HG02571 (cell line): ENCODE measurements at regions not wholly inside any gene's neighbourhood (a gene's known extent, or its start where the extent isn't known, plus 50 kb on each side); places are given as distances from the start of the nearest gene placed in this dataset.
"Not testable (repeated sequence)": the region's sequence is repeated elsewhere in the genome, so short reads cannot be mapped to it uniquely, and the experiment has no call there.

ENCODE experiments used
- ATAC-seq: cut with Tn5 transposase; IDR thresholded peaks from one replicate; pipeline ENCODE4 v1.9.1; 2021; ENCODE audit warnings: mild to moderate bottlenecking, moderate library complexity; ENCODE audit not compliant: unreplicated experiment

DNA sequence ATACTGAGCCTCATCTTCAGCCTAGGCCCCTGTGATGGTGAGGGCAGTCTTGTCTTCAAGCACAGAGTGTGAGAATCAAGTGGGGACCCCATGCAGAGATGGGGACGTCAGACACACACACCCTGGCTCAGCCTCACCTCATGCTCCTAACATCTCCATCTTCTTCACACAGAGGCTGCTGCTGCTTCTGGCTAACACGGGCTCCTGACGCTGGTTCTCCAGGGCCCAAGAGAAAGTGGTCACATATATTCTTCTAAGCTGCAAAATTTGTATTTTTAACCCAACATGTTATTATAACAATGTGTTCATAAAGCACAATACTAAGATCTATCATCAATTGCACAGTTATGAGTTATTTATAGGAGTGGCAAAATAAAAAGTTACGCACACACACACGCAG, 101.2 kb downstream of the VPREB1 start:
- no peak for ATAC-seq

DNA sequence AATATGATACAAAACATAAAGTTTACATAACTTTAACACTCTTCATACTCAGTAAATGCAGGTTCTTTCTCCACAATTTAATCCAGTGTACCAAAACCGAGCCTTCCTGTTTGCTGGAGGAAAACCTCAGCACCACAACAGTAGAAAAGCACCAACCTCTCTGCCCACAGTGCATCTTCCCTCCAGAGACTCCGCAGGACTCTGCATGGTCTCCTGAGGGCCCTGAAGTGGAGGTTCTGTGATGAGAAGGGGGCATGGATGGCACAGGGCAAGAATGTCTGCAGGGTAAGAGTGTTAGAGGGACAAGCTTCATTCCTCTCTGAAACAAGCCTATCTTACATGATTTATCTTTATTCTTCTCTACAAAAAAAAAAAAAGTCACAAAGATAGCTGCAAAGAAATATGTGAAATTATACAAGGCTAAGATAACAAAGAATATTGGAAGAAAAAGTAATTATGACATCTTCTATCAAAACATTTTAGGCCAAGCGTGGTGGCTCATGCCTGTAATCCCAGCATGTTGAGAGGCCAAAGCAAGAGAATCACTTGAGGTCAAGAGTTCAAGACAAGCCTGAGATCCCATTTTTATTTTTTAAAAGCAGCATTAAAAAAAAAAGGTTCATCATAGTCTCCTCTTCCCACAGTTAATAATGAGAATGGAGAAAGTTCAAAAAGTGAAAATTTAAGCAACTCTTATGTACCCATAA, 102.0 kb downstream of the VPREB1 start:
- no peak for ATAC-seq

DNA sequence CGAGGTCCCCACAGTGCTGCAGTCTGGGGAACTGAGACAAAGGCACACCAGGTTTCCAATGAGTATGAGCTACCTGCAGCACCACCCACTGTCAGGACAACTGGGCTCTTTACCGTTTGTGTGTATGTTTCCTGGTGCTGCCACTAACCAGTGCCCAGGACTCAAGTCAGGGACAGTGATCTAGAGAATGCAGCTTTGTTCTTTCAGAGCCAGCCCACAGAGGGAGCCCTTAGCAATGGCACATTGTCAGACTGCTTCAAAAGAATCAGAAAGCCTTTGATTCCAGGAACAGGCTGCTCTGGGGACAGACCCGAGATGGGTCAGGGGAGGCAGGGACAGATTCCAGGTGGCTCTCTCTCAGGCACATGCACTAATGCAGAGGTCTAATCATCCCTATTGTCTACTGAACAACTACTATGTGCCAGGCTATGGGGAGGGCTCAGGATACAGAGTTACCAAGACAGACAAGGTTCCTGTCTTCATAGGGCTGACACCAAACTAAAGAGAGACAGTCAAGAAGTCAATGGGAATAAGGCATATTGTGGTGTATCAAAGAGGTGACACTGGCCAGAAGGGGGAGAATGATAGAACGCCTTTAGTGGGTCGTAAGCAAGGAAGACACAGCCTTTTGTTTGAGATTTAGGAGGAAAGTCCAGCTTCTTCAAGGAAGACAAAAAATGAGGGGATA, 103.7 kb downstream of the VPREB1 start:
- no peak for ATAC-seq

DNA sequence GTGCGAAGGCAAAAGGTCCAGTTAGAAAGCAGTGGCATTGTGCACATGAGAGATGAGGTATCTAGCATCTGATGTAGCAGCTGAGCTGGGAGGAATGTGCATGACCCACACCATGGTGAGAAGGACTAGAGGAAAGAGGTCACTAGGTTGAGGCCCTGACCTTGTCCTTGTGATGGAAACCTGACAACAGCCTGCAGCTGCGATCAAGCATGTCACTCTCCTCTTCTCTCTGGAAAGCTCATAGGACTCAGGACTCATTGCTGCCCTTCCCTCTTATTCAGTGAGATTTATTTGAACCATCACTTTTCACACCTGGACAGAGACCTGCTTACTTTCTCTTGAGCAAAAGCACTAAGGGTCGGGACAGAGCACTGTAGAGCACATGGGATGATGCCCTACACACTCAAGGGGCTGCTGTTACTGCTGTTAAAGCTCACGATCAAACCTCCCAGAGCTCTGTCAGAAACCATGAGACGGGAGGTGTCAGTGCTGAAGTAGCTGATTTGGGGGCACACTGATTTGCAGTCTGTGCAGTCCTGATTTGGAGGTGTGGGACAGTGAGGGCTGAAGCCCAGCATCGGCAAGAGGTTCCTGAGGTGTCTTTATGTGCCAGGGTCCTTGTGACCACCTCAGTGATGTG, 104.3 kb downstream of the VPREB1 start:
- no peak for ATAC-seq

DNA sequence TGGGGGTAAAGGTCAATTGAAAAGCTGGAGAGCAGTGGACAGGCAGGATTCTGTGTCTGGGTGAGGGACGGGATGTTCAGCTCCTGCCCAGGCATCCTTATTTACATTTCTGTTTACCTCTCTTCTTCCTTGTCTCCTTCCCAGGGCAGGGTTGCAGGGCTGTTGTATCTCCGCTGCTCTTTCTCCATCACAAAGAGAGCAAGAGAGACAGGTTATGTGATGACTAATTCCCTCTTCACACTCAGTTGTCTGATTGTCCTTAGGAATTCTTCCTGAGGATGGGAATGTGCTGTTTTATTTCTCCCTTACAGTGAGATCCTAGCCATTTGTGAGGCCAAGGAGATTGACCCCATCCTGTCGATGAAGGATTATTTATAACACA, 104.9 kb downstream of the VPREB1 start:
- ATAC-seq = no peak

DNA sequence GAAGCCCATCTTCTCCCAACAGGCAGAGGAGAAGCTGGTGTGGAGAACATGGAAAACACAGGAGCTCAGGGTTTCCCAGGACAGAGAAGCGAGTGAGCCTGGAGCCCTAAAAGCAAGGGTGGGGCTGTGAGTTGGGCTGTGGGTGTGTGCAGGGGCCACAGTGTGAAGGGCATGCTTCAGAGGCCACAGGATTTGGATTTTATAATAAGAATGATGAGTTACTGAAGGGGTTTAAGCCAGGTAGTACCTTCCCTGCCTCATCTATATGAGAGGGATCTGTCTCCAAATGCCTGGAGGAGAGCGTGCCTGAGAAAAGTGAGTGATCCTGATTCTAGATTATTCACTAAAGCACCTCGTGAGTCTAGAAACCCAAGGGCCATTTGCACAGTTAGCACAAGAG, 106.8 kb downstream of the VPREB1 start:
- no peak for ATAC-seq

DNA sequence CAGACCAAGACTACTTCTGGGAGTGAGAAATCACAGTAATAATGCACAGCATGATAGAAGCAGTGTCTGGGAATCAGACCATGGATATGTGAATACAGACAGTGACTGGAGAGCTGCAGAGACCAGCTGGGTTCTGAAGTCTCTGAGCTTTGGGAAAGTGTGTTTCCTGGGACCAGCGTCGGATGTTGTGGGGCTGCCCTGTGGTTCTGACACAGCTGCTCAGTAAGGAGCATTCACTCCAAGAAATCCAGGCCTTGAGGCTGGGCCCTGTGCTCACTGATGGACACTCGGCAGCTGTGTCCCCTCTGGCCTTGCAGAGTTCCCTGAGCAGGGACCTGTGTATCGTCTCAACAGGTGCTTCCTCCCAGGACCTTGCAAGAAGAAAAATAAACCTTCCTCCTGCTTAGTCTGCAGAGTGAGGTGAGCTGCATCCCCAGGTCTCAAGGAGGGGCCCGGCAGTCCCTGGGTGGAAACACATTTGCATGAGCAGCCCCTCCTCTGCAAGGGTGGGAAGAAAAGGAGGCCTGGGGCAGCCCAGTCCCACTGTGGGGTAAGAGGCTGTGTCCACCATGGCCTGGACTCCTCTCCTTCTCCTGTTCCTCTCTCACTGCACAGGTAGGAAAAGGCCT, 107.9 kb downstream of the VPREB1 start:
- ATAC-seq = no peak

DNA sequence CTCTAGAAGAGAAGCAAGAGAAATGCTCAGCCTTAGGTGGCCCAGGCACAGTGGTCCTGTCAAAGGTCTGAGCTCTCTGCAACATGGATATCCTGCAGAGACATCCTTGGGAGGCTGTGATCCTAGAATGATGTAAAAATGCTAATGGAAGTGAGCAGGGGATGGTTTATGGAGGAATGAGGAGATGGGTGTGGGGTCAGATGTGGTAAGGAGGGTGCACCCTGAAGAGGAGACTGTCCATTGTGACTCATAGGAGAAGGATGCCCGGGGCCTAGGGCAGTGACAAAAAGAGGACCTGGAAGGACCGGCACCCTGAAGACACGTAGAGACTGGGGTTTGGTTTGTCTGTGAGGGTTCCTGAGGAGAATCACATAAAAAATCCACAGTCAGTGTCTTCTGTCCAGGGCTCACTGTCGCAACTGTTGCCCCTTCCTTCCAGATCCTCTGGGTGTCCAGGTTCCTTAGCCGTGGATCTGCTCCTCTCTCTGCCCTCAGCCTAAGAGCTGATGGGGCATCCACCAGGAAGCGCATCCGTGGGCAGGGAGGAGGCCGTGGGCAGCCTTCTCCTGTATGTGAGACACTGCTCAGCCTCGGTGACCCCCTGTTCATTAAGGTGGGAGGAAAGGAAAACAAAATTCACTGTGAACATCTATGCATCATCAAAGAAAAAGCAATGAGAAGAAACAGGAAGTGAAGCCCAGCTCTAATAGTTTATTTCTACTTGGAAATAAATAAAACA, 110.7 kb downstream of the VPREB1 start:
- no peak for ATAC-seq

DNA sequence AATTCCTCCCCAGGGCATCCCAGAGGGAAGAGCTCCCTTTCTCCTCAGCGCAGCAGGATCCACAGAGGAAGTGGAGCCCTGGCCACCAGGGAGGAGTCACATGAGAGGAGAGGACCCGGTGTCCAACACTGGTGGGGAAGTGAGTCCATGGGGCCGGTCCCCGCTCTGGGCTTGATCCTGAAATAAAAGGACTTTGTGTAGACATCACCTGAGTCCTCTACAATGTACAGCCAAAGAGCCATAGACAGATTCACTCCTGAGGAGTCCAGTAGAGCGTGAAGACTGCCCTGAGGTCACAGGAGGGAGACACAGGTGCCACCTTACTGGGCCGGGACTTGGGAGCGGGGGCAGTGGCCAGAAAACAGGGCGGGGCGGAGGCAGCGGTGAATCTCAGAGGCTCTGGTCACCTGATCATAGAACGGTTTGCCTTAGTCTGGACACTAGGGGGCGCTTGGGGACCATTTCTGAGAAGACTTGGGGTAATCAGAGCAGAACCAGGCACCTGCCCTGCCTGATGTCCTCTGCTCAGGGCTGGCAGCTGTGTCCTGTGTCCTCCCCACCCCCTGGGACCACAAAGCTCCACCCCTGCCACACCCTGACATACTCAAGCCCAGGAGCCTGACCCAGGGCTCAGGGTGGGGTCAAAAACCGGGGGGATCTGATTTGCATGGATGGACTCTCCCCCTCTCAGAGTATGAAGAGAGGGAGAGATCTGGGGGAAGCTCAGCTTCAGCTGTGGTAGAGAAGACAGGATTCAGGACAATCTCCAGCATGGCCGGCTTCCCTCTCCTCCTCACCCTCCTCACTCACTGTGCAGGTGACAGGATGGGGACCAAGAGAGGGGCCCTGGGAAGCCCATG, 112.7 kb downstream of the VPREB1 start:
- no peak for ATAC-seq

DNA sequence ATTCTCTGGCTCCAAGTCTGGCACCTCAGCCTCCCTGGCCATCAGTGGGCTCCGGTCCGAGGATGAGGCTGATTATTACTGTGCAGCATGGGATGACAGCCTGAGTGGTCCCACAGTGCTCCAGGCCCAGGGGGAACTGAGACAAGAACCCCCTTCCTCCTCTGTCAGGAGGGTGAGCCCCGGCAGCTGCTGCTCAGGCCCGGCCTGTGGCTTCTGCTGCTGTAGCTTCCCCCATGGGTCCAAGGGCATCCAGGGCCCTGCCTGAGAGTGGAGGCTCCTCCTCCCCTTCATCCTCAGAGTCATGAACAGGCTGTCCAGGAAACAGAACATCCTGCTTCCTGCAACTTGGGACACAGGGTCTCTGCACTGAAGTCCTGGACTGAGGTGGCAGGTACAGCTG, 113.6 kb downstream of the VPREB1 start:
- ATAC-seq = no peak

DNA sequence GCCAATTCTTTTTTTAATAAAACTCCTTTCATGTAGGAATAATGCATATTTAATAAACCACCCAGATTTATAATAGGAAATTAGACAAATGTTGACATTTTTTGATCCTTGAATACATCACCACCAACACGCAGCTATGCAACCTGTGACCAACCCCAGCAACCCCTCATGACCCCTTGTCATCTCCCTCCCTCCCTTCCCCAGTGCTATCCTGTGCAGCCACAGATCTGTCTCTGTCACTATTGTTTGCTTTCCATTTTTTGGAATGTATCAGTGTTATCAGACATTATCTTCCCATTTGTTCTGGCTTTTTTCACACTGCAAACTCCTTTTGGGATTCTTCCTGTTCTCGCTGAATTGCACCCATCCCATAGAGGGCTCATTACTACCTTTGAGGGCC, 114.1 kb downstream of the VPREB1 start:
- ATAC-seq = no peak

DNA sequence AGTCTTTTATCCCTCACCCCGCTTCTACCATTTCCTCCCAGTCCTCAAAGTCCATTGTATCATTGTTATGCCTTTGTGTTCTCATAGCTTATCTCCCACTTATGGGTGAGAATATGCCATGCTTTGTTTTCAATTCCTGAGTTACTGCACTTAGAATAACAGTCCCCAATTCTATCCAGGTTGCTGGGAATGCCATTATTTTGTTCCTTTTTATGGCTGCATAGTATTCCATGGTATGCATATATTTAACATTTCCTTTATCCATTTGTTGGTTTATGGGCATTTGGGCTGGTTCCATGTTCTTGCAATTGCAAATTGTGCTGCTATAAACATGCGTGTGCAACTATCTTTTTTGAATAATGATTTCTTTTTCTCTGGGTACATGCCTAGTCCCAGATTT, 114.9 kb downstream of the VPREB1 start:
- ATAC-seq = no peak

DNA sequence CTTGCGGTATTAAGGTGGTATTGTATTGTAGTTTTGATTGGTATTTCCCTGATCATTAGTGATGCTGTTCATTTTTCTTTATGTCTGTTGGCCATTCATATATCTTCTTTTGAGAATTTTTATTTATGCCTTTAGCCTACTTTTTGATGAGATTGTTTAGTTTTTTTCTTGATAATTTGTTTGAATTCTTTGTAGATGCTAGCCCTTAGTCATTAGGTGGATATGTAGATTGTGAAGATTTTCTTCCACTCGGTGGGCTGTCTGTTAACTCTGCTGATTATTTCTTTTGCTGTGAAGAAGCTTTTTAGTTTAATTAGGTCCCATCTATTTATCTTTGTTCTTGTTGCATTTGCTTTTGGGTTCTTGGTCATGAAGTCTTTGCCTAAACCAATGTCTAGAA, 115.4 kb downstream of the VPREB1 start:
- no peak for ATAC-seq

DNA sequence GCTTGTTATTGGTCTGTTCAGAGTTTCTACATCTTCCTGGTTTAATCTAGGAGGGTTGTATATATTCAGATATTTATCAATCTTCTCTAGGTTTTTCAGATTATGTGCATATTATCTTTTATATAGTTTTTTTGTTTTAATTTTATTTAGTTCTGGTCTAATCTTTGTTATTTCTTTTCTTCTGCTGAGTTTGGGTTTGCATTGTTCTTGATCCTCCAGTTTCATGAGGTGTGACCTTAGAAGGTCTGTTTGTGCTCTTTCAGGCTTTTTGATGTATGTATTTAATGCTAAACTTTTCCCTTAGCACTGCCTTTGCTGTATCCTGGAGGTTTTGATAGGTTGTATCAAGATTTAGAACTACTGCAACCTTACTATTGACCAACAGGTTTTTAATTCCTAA, 117.7 kb downstream of the VPREB1 start:
- ATAC-seq = no peak

DNA sequence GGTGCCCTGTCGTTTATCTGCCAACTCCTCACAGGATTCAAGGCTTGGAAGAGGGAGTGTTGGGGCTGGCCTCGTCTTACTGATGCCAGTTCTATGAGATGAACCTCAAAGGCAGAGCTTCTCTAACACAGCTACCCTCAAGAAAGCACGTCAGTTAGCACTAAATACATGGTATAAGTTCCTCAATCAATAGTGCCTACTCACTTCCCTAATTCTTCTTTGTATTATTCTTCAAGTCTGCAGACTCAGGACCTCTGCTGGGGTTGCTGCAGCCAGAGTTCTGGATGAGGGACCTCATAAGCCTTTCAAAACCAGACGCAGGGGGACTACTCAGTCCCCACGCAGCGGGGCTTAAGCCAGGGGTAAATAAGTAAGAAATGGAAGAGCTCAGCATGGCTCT, 118.3 kb downstream of the VPREB1 start:
- no peak for ATAC-seq

DNA sequence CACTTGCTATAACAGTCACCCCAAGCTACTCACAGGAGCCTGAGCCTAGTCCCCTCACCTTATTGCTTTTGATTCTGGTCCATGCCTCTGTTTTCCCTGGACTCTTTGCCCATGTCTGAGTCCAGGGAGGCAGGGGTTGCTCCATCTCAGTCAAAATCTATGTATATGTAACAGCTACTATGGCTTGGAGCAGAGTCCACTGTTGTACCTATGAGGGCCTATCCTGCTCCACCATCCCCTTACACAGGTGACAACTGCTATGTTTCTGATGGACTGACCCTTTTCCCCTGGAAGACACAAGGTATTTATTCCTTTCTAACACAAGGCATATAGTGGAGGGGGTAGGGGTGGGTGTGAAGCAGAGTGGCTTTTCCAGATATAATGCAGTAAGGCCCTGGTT, 119.6 kb downstream of the VPREB1 start:
- ATAC-seq = no peak

DNA sequence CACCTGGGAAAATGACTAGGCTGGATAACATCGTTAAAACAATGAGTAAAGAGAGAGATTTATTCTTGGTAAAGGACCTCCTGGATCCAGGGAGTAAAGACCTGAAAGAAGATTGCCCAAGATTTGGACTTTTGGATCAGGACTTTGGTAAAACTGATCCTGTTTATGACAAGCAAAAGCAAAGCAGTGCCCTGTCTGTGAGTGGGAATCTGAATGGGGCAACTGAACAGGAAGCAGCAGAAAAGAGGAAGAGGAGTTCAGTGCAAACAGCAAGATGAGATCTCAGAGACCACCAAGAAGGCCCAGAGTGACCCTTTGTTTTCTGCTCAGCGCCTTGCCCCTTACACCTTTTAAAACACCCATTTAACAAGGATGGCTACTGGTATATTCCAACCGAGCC, 122.0 kb downstream of the VPREB1 start:
- no peak for ATAC-seq

DNA sequence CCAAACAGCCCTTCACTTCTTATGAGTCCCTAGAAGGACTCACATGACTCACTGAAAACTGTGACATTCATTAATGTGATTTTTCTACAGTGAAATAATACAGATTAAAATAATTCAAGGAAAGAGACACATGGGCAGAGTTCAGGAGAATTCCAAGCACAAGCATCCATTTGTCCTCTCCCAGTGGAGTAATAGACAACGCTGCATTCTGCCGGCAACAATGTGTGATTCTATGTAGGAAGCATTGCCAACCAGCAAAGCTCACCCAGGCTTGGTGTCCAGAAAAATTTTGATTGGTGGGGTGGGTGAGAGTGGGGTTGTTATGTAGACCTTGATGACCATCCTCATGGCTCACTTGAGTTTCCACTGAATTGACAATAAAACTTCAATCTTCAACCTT, 123.9 kb downstream of the VPREB1 start:
- ATAC-seq = no peak

DNA sequence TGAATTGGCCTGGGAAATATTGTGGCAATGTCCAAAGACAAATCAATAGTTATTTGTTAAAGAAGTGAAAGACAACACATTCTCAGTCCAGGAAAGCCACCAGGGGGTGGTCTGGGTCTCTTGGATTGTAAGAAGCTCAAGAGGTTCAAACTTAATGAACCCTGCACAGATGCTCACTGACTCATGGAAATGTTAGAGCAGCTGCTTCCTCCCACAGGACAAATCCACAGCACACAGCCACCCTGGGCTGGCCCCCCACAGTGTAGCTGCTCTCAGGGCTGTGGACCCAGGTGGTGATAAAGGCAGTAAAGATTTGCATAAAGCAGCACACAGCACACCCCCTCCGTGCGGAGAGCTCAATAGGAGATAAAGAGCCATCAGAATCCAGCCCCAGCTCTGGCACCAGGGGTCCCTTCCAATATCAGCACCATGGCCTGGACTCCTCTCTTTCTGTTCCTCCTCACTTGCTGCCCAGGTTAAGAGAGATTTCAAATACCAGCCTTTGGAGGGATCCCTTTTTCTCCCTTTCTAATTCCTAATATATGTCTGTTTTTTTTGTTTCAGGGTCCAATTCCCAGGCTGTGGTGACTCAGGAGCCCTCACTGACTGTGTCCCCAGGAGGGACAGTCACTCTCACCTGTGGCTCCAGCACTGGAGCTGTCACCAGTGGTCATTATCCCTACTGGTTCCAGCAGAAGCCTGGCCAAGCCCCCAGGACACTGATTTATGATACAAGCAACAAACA, 124.8 kb downstream of the VPREB1 start:
- not testable (repeated sequence) for ATAC-seq

DNA sequence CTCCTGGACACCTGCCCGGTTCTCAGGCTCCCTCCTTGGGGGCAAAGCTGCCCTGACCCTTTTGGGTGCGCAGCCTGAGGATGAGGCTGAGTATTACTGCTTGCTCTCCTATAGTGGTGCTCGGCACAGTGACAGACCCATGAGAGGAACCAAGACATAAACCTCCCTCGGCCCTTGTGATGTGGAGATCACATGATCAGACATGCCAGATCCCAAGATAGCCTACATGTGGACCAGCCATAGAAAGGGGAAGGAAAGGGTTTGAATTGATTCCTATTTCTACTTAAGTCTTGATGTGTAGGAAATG, 125.3 kb downstream of the VPREB1 start:
- ATAC-seq = no peak
